HL-60 (cell line): ENCODE measurements at regions not wholly inside any gene's neighbourhood (a gene's known extent, or its start where the extent isn't known, plus 50 kb on each side); places are given as distances from the start of the nearest gene placed in this dataset.
"Not testable (repeated sequence)": the region's sequence is repeated elsewhere in the genome, so short reads cannot be mapped to it uniquely, and the experiment has no call there.

Source experiments
- DNase-seq, 2 experiments: peaks; one replicate each; pipeline ENCODE4 v3.0.0-alpha.2; 2010 to 2020; ENCODE audit warnings: low read depth in 1 of 2, low spot score in 1 of 2
- H3K27ac ChIP-seq: fragments of 250-450 bp; sonication (Bioruptor Pico); replicated peaks from 2 replicates; pipeline ENCODE4 v1.5.1; 2020; ENCODE audit warnings: mild to moderate bottlenecking, moderate library complexity
- H3K27me3 ChIP-seq: fragments of 250-450 bp; sonication (Bioruptor Pico); 2 replicates; pipeline ENCODE4 v1.5.1; 2021; ENCODE audit warnings: mild to moderate bottlenecking, moderate library complexity; ENCODE audit not compliant: insufficient read depth, poor library complexity, severe bottlenecking
- H3K4me3 ChIP-seq: replicated peaks from 2 replicates; pipeline ENCODE4 v1.5.1; 2011; ENCODE audit warnings: mild to moderate bottlenecking, control low read depth, low read length; ENCODE audit not compliant: insufficient read depth
- GABPA ChIP-seq: IDR thresholded peaks from 2 replicates; pipeline ENCODE4 v1.6.1; 2012; ENCODE audit warnings: low read depth
- POLR2AphosphoS5 ChIP-seq: IDR thresholded peaks from 2 replicates; pipeline ENCODE4 v1.6.1; 2012; ENCODE audit warnings: low read depth
- REST ChIP-seq: IDR thresholded peaks from 2 replicates; pipeline ENCODE4 v1.6.1; 2012; ENCODE audit warnings: low read depth; ENCODE audit not compliant: insufficient replicate concordance

DNA sequence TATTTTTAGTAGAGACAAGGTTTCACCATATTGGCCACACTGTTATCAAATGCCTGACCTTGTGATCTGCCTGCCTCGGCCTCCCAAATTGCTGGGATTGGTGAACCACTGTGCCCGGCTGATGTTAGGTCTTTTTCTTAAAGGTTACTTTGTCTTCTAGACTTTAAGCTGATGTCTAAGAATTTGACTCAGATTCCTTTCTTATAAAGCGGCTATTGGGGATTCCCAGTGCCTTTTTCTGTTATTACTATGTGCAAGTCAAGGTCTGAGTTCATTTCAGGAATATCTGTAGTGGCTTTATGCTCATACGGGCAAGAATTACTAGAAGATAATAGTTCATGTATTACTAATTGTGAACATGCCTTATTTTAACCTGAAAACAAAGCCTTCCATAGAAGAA lies 102.8 kb downstream of the LAT start:
- H3K27ac ChIP-seq, H3K4me3 ChIP-seq, H3K27me3 ChIP-seq, DNase-seq: not testable (repeated sequence)

- DNase-seq, H3K27me3 ChIP-seq, H3K4me3 ChIP-seq, H3K27ac ChIP-seq: not testable (repeated sequence)
These were observed 97.2 kb downstream of the LAT start for GRCh38 chr16:29081829-29082639.

GRCh38 chr16:29074554-29075402 lies 89.9 kb downstream of the LAT start:
- TF ChIP-seq POLR2AphosphoS5 (peak; percentile 71), GABPA (peak; percentile 34; the same call in 1 of the 2 replicates), REST (peak; percentile 25)
- Histone ChIP-seq H3K27ac (peak overlapping the region; percentile 86), H3K4me3 (peak overlapping the region; percentile 58)
- DNase-seq = peak; percentile 60 to 89
- not testable (repeated sequence) for H3K27me3 ChIP-seq

GRCh38 chr16:29062235-29062634 lies 77.4 kb downstream of the LAT start:
- DNase-seq, H3K4me3 ChIP-seq, H3K27ac ChIP-seq, H3K27me3 ChIP-seq: not testable (repeated sequence)

DNA sequence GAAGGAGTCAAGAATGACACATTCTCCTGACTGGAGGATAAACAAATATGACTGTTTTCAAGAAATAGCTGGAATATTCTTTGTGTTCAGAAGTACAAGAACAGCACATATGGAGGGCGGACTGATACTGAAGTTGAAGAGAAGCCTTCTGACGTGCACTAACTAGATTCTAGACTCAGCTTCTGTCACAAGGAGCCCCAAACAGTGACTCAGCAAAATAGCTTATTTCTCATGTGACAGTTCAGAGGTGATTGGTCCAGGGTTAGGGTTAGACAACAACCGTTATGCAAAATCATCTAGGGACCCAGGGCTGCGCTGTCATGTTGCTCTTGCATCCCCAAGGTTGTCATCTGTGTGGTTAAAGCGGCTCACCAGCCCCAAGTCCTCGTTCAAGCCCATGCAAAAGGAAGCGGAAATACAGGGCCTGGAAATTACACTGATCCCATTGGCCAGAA lies 76.6 kb downstream of the LAT start:
- H3K27me3 ChIP-seq, H3K4me3 ChIP-seq, H3K27ac ChIP-seq: not testable (repeated sequence)
- DNase-seq = peak in 1 of 2 experiments; percentile 85

GRCh38 chr16:29060022-29060810 lies 75.4 kb downstream of the LAT start:
- not testable (repeated sequence) for H3K4me3 ChIP-seq, H3K27me3 ChIP-seq
- peak overlapping the region; percentile 62 for H3K27ac ChIP-seq
- DNase-seq = peak in 1 of 2 experiments; percentile 13

DNA sequence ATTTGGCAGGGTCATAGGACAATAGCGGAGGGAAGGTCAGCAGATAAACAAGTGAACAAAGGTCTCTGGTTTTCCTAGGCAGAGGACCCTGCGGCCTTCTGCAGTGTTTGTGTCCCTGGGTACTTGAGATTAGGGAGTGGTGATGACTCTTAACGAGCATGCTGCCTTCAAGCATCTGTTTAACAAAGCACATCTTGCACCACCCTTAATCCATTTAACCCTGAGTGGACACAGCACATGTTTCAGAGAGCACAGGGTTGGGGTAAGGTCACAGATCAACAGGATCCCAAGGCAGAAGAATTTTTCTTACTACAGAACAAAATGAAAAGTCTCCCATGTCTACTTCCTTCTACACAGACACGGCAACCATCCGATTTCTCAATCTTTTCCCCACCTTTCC lies 74.7 kb downstream of the LAT start:
- H3K4me3 ChIP-seq, H3K27me3 ChIP-seq, DNase-seq: not testable (repeated sequence)
- peak overlapping the region; percentile 62 for H3K27ac ChIP-seq
